K562 (cell line): ENCODE measurements at regions not wholly inside any gene's neighbourhood (a gene's known extent, or its start where the extent isn't known, plus 50 kb on each side); places are given as distances from the start of the nearest gene placed in this dataset.

ENCODE experiments used
- CBFB ChIP-seq: sonication (generic); formaldehyde crosslinking; IDR thresholded peaks from 2 replicates; pipeline ENCODE4 v1.4.0; 2020; ENCODE audit warnings: mild to moderate bottlenecking, missing genetic modification reagents
- CBX5 ChIP-seq: IDR thresholded peaks from 2 replicates; pipeline ENCODE4 v1.6.1; 2014; ENCODE audit warnings: low read depth, borderline replicate concordance
- EP300 ChIP-seq: IDR thresholded peaks from 2 replicates; pipeline ENCODE4 v1.6.1; 2012; ENCODE audit warnings: low read length, improper control_type of control experiment
- FOXM1 ChIP-seq, 2 experiments: fragments of 450-650 bp in 1 of 2; sonication (generic) in 1 of 2; formaldehyde crosslinking in 1 of 2; IDR thresholded peaks; 2 replicates each; pipeline versions ENCODE4 v1.6.1 to v1.9.0; 2017 to 2022; ENCODE audit warnings: low read depth in 2 of 2, mild to moderate bottlenecking in 2 of 2, missing genetic modification reagents in 1 of 2, moderate library complexity in 1 of 2
- NR2F6 ChIP-seq: fragments of 450-650 bp; formaldehyde crosslinking; IDR thresholded peaks from 2 replicates; pipeline ENCODE4 v1.4.0; 2020; ENCODE audit warnings: mild to moderate bottlenecking
- SP1 ChIP-seq: sonication (generic); formaldehyde crosslinking; IDR thresholded peaks from 2 replicates; pipeline ENCODE4 v1.8.1; 2022; ENCODE audit warnings: mild to moderate bottlenecking, missing genetic modification reagents
- SPI1 ChIP-seq: IDR thresholded peaks from 2 replicates; pipeline ENCODE4 v1.6.1; 2011; ENCODE audit warnings: low read depth, low read length, control low read depth, borderline replicate concordance
- YBX1 ChIP-seq: fragments of 450-650 bp; IDR thresholded peaks from 2 replicates; pipeline ENCODE4 v1.7.1; 2016; ENCODE audit warnings: mild to moderate bottlenecking
- ZNF232 ChIP-seq: sonication (generic); formaldehyde crosslinking; IDR thresholded peaks from 2 replicates; pipeline ENCODE4 v1.8.0; 2022; ENCODE audit warnings: mild to moderate bottlenecking, missing genetic modification reagents
- ZNF274 ChIP-seq: IDR thresholded peaks from 2 replicates; pipeline ENCODE4 v1.6.1; 2011; ENCODE audit warnings: low read depth, mild to moderate bottlenecking, low read length, moderate library complexity, borderline replicate concordance
- TF ChIP-seq, protein P1 (sequence below): IDR thresholded peaks from 2 replicates; pipeline ENCODE4 v1.6.1; 2014; ENCODE audit warnings: antibody characterized with exemption
- TF ChIP-seq, protein P2 (sequence below): sonication (generic); formaldehyde crosslinking; IDR thresholded peaks from 2 replicates; pipeline ENCODE4 v1.8.1; 2022; ENCODE audit warnings: missing genetic modification reagents
- TF ChIP-seq, protein P3 (sequence below): fragments of 250-450 bp; sonication (Bioruptor Pico); IDR thresholded peaks from 2 replicates; pipeline ENCODE4 v1.5.0; 2020; ENCODE audit warnings: mild to moderate bottlenecking, borderline replicate concordance

- TF ChIP-seq, protein P1, sequence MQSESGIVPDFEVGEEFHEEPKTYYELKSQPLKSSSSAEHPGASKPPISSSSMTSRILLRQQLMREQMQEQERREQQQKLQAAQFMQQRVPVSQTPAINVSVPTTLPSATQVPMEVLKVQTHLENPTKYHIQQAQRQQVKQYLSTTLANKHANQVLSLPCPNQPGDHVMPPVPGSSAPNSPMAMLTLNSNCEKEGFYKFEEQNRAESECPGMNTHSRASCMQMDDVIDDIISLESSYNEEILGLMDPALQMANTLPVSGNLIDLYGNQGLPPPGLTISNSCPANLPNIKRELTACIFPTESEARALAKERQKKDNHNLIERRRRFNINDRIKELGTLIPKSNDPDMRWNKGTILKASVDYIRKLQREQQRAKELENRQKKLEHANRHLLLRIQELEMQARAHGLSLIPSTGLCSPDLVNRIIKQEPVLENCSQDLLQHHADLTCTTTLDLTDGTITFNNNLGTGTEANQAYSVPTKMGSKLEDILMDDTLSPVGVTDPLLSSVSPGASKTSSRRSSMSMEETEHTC, result no peak
- TF ChIP-seq SPI1 (peak; percentile 25; the same call in 1 of the 2 replicates), CBX5 (no peak), ZNF232 (CRISPR knock-in tag) (no peak), EP300 (no peak), FOXM1 (IDR thresholded peaks at IDR 0.05; ENCODE audit: low read depth) (no peak), FOXM1 (CRISPR knock-in tag; IDR thresholded peaks at IDR 0.05; ENCODE audit: low read depth) (no peak), ZNF274 (no peak), YBX1 (no peak), SP1 (CRISPR knock-in tag) (no peak), NR2F6 (no peak), CBFB (no peak)
- TF ChIP-seq, protein P2, sequence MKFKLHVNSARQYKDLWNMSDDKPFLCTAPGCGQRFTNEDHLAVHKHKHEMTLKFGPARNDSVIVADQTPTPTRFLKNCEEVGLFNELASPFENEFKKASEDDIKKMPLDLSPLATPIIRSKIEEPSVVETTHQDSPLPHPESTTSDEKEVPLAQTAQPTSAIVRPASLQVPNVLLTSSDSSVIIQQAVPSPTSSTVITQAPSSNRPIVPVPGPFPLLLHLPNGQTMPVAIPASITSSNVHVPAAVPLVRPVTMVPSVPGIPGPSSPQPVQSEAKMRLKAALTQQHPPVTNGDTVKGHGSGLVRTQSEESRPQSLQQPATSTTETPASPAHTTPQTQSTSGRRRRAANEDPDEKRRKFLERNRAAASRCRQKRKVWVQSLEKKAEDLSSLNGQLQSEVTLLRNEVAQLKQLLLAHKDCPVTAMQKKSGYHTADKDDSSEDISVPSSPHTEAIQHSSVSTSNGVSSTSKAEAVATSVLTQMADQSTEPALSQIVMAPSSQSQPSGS, result no peak
- TF ChIP-seq, protein P3, sequence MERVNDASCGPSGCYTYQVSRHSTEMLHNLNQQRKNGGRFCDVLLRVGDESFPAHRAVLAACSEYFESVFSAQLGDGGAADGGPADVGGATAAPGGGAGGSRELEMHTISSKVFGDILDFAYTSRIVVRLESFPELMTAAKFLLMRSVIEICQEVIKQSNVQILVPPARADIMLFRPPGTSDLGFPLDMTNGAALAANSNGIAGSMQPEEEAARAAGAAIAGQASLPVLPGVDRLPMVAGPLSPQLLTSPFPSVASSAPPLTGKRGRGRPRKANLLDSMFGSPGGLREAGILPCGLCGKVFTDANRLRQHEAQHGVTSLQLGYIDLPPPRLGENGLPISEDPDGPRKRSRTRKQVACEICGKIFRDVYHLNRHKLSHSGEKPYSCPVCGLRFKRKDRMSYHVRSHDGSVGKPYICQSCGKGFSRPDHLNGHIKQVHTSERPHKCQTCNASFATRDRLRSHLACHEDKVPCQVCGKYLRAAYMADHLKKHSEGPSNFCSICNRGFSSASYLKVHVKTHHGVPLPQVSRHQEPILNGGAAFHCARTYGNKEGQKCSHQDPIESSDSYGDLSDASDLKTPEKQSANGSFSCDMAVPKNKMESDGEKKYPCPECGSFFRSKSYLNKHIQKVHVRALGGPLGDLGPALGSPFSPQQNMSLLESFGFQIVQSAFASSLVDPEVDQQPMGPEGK, result no peak
These were observed 58.1 kb upstream of the ADORA2B start for GRCh38 chr17:15886804-15887203.
